NT2/D1 (cell line): ENCODE measurements at regions not wholly inside any gene's neighbourhood (a gene's known extent, or its start where the extent isn't known, plus 50 kb on each side); places are given as distances from the start of the nearest gene placed in this dataset.

Experiments
- DNase-seq: peaks from one replicate; pipeline ENCODE4 v3.0.0-alpha.2; 2011; ENCODE audit warnings: low read depth, low spot score
- H3K27me3 ChIP-seq: 2 replicates; pipeline ENCODE4 v1.6.0; 2011; ENCODE audit warnings: mild to moderate bottlenecking; ENCODE audit not compliant: insufficient read length, insufficient read depth
- H3K36me3 ChIP-seq: 2 replicates; pipeline ENCODE4 v1.6.1; 2011; ENCODE audit warnings: mild to moderate bottlenecking, low read length, mixed read lengths; ENCODE audit not compliant: insufficient read depth, insufficient read length
- H3K4me1 ChIP-seq: 2 replicates; pipeline ENCODE4 v1.5.1; 2011; ENCODE audit not compliant: insufficient read depth, insufficient read length
- H3K4me3 ChIP-seq: 2 replicates; pipeline ENCODE4 v1.5.1; 2011; ENCODE audit warnings: low read depth; ENCODE audit not compliant: insufficient read length
- H3K9ac ChIP-seq: 2 replicates; pipeline ENCODE4 v1.6.0; 2011; ENCODE audit warnings: low read depth; ENCODE audit not compliant: insufficient read length
- H3K9me3 ChIP-seq: 2 replicates; pipeline ENCODE4 v1.5.1; 2011; ENCODE audit warnings: mild to moderate bottlenecking, low read length; ENCODE audit not compliant: insufficient read depth
- SUZ12 ChIP-seq: IDR thresholded peaks from 2 replicates; pipeline ENCODE4 v1.6.1; 2011; ENCODE audit not compliant: insufficient read length, insufficient read depth; ENCODE audit errors: extremely low read depth
- YY1 ChIP-seq: IDR thresholded peaks from 2 replicates; pipeline ENCODE4 v1.6.1; 2011; ENCODE audit not compliant: insufficient read length, insufficient read depth
- ZNF274 ChIP-seq: IDR thresholded peaks from 2 replicates; pipeline ENCODE4 v1.6.1; 2011; ENCODE audit warnings: mild to moderate bottlenecking, low read depth, low read length

- Histone ChIP-seq H3K27me3 (no peaks in the 10 kb centered on the region), H3K36me3 (no peaks in the 10 kb centered on the region), H3K4me1 (no peaks in the 10 kb centered on the region), H3K4me3 (no peak overlapping the region), H3K9ac (no peak overlapping the region), H3K9me3 (no peaks in the 10 kb centered on the region)
- no peak for DNase-seq
- TF ChIP-seq SUZ12 (no peak), YY1 (no peak), ZNF274 (no peak)
These were observed 303.2 kb upstream of the GHITM start for GRCh38 chr10:83835945-83836745.

GRCh38 chr10:83848677-83849076 is 290.6 kb upstream of the GHITM start:
- H3K4me1 ChIP-seq: no peaks in the 10 kb centered on the region
- H3K9me3 ChIP-seq: no peaks in the 10 kb centered on the region
- H3K27me3 ChIP-seq: no peaks in the 10 kb centered on the region
- DNase-seq: no peak
- H3K4me3 ChIP-seq: no peak overlapping the region
- H3K9ac ChIP-seq: no peak overlapping the region
- H3K36me3 ChIP-seq: no peaks in the 10 kb centered on the region
- TF ChIP-seq SUZ12 (no peak), YY1 (no peak), ZNF274 (no peak)

- no peak for DNase-seq
- no peaks in the 10 kb centered on the region for H3K27me3 ChIP-seq
- no peak overlapping the region for H3K4me3 ChIP-seq
- no peaks in the 10 kb centered on the region for H3K36me3 ChIP-seq
- TF ChIP-seq ZNF274 (no peak), SUZ12 (no peak), YY1 (no peak)
- H3K9me3 ChIP-seq: no peaks in the 10 kb centered on the region
- no peak overlapping the region for H3K9ac ChIP-seq
- no peaks in the 10 kb centered on the region for H3K4me1 ChIP-seq
These were observed 290.2 kb upstream of the GHITM start for GRCh38 chr10:83849150-83849549.

- no peak for TF ChIP-seq SUZ12
- no peak overlapping the region for H3K9ac ChIP-seq
- DNase-seq: no peak
- no peaks in the 10 kb centered on the region for H3K4me1 ChIP-seq
- no peaks in the 10 kb centered on the region for H3K36me3 ChIP-seq
- H3K27me3 ChIP-seq: no peaks in the 10 kb centered on the region
- H3K9me3 ChIP-seq: no peaks in the 10 kb centered on the region
- H3K4me3 ChIP-seq: no peak overlapping the region
These were observed 287.2 kb upstream of the GHITM start for GRCh38 chr10:83852146-83852545.

GRCh38 chr10:83862723-83863122 is 276.6 kb upstream of the GHITM start:
- Histone ChIP-seq H3K9me3 (no peaks in the 10 kb centered on the region), H3K4me3 (no peak overlapping the region), H3K4me1 (no peaks in the 10 kb centered on the region), H3K36me3 (no peaks in the 10 kb centered on the region), H3K27me3 (no peaks in the 10 kb centered on the region), H3K9ac (no peak overlapping the region)
- TF ChIP-seq YY1 (no peak), SUZ12 (no peak), ZNF274 (no peak)
- DNase-seq: no peak

- H3K4me3 ChIP-seq: no peak overlapping the region
- no peaks in the 10 kb centered on the region for H3K9me3 ChIP-seq
- H3K36me3 ChIP-seq: no peaks in the 10 kb centered on the region
- no peak overlapping the region for H3K9ac ChIP-seq
- no peaks in the 10 kb centered on the region for H3K27me3 ChIP-seq
- no peaks in the 10 kb centered on the region for H3K4me1 ChIP-seq
- TF ChIP-seq SUZ12: no peak
- no peak for TF ChIP-seq ZNF274
- no peak for TF ChIP-seq YY1
- no peak for DNase-seq
These were observed 275.9 kb upstream of the GHITM start for GRCh38 chr10:83863283-83863966.

GRCh38 chr10:83869898-83870297 is 269.4 kb upstream of the GHITM start:
- Histone ChIP-seq H3K4me3 (no peak overlapping the region), H3K9me3 (no peaks in the 10 kb centered on the region), H3K4me1 (no peaks in the 10 kb centered on the region), H3K27me3 (no peaks in the 10 kb centered on the region), H3K36me3 (no peaks in the 10 kb centered on the region), H3K9ac (no peak overlapping the region)
- TF ChIP-seq YY1 (no peak), ZNF274 (no peak)
- DNase-seq: no peak
